GM10266 (cell line): ENCODE measurements at regions not wholly inside any gene's neighbourhood (a gene's known extent, or its start where the extent isn't known, plus 50 kb on each side); places are given as distances from the start of the nearest gene placed in this dataset.

Source experiments
- DNase-seq: peaks from one replicate; pipeline ENCODE4 v3.0.0; 2012; ENCODE audit errors: extremely low spot score
- TF ChIP-seq, protein P1 (sequence below): IDR thresholded peaks from 2 replicates; pipeline ENCODE4 v1.5.1; 2012; ENCODE audit warnings: mild to moderate bottlenecking, low read depth; ENCODE audit not compliant: control insufficient read depth, insufficient read depth; ENCODE audit errors: missing control alignments

DNA sequence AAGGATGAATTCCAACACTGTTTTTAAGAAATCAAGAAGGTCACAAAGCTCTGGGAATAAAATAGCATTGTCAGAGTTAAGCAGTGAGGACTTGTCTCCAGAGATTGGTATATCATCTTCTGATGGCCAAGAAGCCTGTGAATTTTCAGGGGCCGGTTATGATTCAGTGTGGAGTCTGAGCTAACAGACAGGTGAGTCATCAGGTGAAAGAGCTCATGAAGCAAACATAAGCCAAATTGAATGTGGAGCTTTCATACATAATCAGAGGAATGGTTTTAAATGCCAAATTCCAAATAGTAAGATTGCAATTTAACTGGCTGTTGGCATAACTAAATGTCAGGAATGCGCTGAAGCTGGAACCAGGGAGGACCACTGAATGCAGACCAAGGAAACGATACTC, 494.2 kb downstream of the MTRR start:
- TF ChIP-seq, protein P1, sequence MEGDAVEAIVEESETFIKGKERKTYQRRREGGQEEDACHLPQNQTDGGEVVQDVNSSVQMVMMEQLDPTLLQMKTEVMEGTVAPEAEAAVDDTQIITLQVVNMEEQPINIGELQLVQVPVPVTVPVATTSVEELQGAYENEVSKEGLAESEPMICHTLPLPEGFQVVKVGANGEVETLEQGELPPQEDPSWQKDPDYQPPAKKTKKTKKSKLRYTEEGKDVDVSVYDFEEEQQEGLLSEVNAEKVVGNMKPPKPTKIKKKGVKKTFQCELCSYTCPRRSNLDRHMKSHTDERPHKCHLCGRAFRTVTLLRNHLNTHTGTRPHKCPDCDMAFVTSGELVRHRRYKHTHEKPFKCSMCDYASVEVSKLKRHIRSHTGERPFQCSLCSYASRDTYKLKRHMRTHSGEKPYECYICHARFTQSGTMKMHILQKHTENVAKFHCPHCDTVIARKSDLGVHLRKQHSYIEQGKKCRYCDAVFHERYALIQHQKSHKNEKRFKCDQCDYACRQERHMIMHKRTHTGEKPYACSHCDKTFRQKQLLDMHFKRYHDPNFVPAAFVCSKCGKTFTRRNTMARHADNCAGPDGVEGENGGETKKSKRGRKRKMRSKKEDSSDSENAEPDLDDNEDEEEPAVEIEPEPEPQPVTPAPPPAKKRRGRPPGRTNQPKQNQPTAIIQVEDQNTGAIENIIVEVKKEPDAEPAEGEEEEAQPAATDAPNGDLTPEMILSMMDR: no peak
- DNase-seq: no peak

- TF ChIP-seq, protein P1: no peak
- DNase-seq: no peak
These were observed 497.3 kb downstream of the MTRR start for GRCh38 chr5:8366266-8366665.

- TF ChIP-seq, protein P1: no peak
- no peak for DNase-seq
These were observed 507.5 kb downstream of the MTRR start for GRCh38 chr5:8376478-8376877.

- no peak for DNase-seq
These were observed 513.0 kb downstream of the MTRR start for GRCh38 chr5:8381972-8382371.

GRCh38 chr5:8382456-8382855, 513.5 kb downstream of the MTRR start:
- TF ChIP-seq, protein P1: no peak
- DNase-seq: no peak

More at GRCh38 chr5:8381972-8382371, 513.0 kb downstream of the MTRR start:
- TF ChIP-seq, protein P1: no peak

DNA sequence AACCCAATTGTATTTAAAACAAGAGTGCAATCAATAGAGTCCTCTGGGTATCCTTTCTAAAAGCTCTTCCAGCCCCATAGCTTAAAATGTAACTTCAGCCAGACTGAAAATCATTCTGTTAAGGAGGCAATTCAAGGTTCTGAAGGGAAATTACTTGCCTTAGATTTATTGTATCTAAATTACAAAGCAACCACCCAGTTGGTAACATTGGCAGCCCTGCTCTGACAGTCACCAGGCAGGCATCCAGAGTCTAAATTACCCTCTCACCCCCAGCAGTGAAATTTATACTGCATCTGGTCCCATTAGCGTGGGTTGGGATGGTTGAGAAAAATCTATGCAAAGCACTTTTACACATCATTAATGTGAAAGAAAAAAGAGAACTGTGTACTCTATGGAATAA, 514.7 kb downstream of the MTRR start:
- no peak for DNase-seq

DNA sequence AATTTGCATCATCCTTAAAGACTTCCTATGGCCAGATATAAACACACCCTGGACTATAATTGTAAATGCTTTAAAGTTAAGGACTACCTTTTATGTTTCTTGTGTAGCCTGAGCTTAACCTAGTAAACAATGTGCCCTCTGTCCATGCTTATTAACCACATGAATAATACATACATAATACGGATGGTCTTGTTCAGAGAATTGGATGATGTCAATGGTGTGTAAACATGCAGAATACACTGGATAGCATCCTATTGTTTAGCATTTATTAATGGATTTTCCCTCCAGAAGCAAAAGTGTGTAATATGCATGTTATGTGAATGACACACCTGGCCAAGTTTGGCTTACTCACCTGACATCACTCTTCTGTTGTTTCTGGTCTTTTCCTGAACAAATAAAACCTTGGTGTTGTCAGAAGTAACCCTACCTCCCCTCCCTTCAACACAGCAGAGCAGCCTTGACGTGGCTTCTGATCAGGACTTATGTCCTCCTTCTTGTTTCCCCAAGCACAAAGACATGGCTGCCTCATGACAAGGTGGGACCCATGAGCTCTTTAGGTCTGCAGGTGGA, 517.9 kb downstream of the MTRR start:
- DNase-seq: no peak
- TF ChIP-seq, protein P1: no peak

More for the DNA sequence above, 514.7 kb downstream of the MTRR start:
- TF ChIP-seq, protein P1: no peak
